HEK293T (cell line): ENCODE measurements at regions not wholly inside any gene's neighbourhood (a gene's known extent, or its start where the extent isn't known, plus 50 kb on each side); places are given as distances from the start of the nearest gene placed in this dataset.

ENCODE experiments used
- ARNT ChIP-seq: fragments of 450-650 bp; IDR thresholded peaks from 2 replicates; pipeline ENCODE4 v1.6.1; 2017; ENCODE audit warnings: mild to moderate bottlenecking
- BHLHE40 ChIP-seq: fragments of 450-650 bp; IDR thresholded peaks from 2 replicates; pipeline ENCODE4 v1.6.1; 2016; ENCODE audit warnings: mild to moderate bottlenecking, moderate library complexity, borderline replicate concordance
- CTBP1 ChIP-seq: fragments of 450-650 bp; IDR thresholded peaks from 2 replicates; pipeline ENCODE4 v1.6.1; 2016; ENCODE audit warnings: borderline replicate concordance
- FOXA1 ChIP-seq: fragments of 450-650 bp; IDR thresholded peaks from 2 replicates; pipeline ENCODE4 v1.6.1; 2016; ENCODE audit warnings: mild to moderate bottlenecking
- FOXM1 ChIP-seq: fragments of 450-650 bp; IDR thresholded peaks from 2 replicates; pipeline ENCODE4 v1.6.1; 2017; ENCODE audit warnings: mild to moderate bottlenecking, borderline replicate concordance
- NFRKB ChIP-seq: fragments of 450-650 bp; IDR thresholded peaks from 2 replicates; pipeline ENCODE4 v1.6.1; 2016; ENCODE audit warnings: mild to moderate bottlenecking, moderate library complexity
- SP1 ChIP-seq: fragments of 450-650 bp; IDR thresholded peaks from 2 replicates; pipeline ENCODE4 v1.6.1; 2017
- SUZ12 ChIP-seq: fragments of 450-650 bp; IDR thresholded peaks from 2 replicates; pipeline ENCODE4 v1.6.1; 2016; ENCODE audit warnings: mild to moderate bottlenecking
- TARDBP ChIP-seq: fragments of 450-650 bp; IDR thresholded peaks from 2 replicates; pipeline ENCODE4 v1.6.1; 2016
- ZNF384 ChIP-seq: fragments of 450-650 bp; IDR thresholded peaks from 2 replicates; pipeline ENCODE4 v1.6.1; 2016

- TF ChIP-seq FOXM1 (no peak), BHLHE40 (no peak), SP1 (no peak), ZNF384 (no peak), CTBP1 (no peak), TARDBP (no peak), NFRKB (no peak), ARNT (no peak), FOXA1 (no peak), SUZ12 (no peak)
These were observed 98.7 kb downstream of the UTP18 start for GRCh38 chr17:51359055-51359454.
